ENCODE measurements at regions not wholly inside any gene's neighbourhood (a gene's known extent, or its start where the extent isn't known, plus 50 kb on each side); places are given as distances from the start of the nearest gene placed in this dataset.
"Not testable (repeated sequence)": the region's sequence is repeated elsewhere in the genome, so short reads cannot be mapped to it uniquely, and the experiment has no call there.

GRCh38 chr19:27744926-27745768, 1467.8 kb downstream of the UQCRFS1 start:
- no peak for DNase-seq

DNA sequence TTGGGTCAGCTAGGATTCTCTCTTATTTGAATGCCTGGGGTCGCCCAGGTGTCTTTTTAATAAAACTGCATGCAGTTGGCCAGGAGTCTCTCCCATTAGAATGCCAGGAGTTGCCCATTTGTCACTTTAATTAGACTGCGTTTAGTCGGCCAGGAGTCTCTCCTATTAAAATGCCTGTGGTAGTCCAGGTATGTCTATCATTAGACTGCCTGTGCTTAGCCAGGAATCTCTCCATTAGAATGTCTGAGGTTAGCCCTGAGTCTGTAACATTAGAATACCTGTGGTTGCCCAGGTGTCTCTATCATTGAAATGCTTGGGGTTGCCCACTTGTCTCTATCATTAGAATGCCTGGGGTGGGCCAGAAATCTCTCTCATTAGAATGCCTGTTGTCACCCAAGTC, 1470.9 kb downstream of the UQCRFS1 start:
- DNase-seq, result no peak

GRCh38 chr19:27741236-27741635, 1471.7 kb downstream of the UQCRFS1 start:
- DNase-seq, result no peak

GRCh38 chr19:27740396-27740795, 1472.6 kb downstream of the UQCRFS1 start:
- no peak for DNase-seq

DNA sequence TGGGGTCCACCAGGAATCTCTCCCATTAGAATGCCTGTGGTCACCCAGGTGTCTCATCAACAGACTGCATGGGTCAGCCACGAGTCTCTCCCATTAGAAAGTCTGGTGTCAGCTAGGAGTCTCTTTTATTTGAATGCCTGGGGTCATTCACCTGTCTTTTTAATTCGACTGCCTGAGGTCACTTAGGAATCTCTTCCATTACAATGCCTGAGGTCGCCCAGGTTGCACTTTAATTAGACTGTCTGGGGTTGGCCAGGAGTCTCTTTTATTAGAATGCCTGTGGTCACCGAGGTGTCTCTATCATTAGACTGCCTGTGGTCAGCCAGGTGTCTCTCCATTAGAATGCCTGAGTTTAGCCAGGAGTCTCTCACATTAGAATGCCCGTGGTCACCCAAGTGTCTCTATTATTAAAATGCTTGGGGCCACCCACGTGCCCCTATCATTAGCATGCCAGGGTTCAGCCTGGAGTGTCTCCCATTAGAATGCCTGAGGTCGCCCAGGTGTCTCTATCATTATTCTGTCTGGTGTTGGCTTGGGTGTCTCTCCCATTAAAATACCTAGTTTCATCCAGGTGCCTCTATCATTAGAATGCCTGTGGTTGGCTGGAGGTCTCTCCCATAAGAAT, 1474.3 kb downstream of the UQCRFS1 start:
- DNase-seq, result no peak

DNA sequence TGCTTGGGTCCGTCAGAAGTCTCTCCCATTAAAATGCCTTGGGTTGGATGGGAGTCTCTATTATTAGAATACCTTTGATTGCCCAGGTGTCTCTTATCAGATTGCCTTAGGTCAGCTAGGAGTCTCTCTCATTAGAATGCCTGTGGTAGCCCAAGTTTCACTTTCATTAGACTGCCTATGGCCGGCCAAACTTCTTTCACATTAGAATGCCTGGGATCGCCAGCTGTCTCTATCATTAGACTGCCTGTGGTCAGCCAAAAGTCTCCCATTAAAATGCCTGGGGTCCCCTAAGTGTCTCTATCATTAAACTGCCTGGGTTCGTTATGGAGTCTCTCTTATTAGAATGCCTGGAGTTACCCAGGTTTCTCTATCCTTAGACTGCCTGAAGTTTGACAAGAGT, 1476.7 kb downstream of the UQCRFS1 start:
- DNase-seq, result no peak

DNA sequence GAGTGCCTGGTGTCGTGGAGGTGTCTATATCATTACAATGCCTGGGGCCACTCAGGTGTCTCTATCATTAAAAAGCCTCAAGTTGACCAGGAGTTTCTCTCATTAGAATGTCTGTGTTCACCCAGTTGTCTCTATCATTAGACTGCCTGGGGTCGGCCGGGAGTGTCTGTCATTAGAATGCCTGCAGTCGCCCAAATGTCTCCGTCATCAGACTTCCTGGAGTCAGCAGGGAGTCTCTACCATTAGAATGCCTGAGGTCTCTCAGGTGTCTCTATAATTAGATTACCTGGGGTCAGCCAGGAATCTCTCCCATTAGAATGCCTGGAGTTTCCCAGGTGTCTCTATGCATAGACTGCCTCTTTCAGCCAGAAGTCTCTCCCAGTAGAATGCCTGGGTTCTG, 1477.6 kb downstream of the UQCRFS1 start:
- DNase-seq, result no peak

GRCh38 chr19:27734496-27735220, 1478.3 kb downstream of the UQCRFS1 start:
- no peak for DNase-seq

DNA sequence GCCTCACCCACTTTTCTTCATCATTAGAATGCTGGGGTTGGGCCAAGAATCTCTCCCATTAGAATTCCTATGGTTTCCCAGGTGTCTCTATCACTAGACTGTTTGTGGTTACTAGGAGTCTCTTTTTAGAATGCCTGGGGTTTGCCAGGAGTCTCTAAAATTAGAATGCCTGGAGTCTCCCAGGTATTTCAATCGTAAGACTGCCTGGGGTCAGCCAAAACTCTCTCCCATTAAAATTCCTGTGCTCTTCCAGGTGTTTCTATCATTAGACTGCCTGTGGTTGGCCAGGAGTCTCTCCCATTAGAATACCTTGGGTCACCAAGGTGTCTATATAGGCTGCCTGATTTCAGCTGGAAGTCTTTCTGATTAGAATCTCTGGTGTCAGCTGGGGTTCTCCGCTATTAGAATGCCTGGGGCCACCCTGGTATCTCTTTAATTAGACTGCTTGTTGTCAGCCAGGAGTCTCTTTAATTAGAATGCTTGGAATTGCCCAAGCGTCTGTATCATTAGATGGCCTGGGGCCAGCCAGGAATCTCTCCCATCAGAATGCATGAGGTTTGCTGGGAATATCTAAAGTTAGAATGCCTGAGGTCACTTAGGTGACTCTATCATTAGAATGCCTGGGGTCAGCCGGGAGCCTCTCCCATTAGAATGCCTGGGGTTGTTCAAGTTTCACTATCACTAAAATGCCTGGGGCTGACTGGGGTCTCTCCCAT, 1479.2 kb downstream of the UQCRFS1 start:
- no peak for DNase-seq

DNA sequence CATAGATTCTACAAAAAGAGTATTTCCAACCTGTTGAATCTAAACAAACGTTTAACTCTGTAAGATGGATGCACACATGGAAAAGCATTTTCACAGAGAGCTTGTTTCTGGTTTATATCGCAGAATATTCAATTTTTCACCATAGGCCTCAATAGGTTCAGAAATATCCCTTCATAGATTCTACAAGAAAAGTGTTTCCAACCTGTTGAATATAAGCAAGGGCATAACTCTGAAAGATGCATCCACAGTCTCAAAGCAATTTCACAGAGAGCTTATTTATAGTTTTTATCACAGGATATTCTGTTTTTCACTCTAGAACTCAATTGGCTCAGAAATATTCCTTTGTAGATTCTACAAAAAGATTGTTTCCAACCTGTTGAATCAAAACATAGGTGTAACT, 1483.6 kb downstream of the UQCRFS1 start:
- DNase-seq, result no peak

GRCh38 chr19:27722625-27723024, 1490.3 kb downstream of the UQCRFS1 start:
- DNase-seq, result no peak

DNA sequence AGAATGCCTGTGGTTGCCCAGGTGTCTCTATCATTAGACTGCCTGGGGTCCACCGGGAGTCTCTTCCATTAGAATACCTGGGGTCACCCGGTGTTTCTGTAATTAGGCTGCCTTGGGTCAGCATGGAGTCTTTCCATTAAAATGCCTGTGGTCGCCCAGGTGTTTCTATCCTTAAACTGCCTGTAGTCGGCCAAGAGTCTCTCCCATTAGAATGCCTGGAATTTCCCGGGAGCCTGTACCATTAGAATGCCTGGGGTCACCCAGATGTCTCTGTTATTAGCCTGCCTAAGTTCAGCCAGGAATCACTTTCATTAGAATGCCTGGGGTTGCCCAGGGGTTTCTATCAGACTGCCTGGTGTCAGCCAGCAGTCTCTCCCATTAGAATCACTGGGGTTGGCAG, 1492.8 kb downstream of the UQCRFS1 start:
- DNase-seq, result no peak

DNA sequence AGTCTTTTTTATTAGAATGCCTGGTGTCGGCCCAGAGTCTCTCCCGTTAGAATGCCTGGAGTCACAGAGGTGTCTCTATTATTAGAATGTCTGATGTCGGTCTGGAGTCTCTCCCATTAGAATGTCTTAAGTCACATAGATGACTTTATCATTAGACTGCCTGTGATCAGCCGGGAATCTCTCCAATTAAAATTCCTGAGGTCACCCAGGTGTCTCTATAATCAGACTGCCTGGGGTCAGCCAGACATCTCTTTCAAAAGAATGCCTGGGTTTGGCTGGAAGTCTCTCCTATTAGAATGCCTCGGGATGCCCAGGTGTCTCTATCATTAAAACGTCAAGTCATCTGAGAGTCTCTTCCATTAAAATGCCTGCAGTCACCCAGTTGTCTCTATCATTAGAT, 1493.9 kb downstream of the UQCRFS1 start:
- no peak for DNase-seq

DNA sequence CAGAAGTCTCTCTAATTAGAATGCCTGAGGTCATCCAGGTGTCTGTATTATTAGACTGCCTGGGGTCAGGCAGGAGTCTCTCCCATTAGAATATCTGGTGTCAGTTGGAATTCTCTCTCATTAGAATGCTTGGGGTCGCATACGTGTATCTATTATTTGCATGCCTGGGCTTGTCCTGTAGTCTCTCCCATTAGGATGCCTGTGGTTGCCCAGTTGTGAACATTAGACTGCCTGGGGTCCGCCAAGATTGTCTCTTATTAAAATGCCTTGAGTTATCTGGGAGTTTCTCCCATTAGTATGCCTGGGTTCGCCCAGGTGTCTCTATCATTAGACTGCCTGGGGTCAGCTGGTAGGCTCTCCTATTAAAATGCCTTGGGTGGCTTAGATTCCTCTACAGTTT, 1494.7 kb downstream of the UQCRFS1 start:
- no peak for DNase-seq

DNA sequence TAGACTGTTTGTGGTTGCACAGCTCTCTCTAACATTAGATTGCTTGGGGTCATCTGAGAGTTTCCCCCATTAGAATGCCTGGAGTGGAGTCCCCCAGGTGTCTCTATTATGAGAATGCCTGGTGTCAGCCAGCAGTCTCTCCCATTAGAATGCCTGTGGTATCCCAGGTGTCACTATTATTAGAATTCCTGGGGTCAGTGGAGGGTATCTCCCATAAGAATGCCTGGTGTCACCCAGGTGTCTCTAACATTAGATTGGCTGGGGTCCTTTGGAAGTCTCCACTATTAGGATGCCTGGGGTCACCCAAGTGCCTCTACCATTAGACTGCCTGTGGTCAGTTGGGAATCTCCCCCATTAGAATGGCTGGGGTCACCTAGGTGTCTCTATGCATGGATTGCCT, 1495.1 kb downstream of the UQCRFS1 start:
- no peak for DNase-seq

DNA sequence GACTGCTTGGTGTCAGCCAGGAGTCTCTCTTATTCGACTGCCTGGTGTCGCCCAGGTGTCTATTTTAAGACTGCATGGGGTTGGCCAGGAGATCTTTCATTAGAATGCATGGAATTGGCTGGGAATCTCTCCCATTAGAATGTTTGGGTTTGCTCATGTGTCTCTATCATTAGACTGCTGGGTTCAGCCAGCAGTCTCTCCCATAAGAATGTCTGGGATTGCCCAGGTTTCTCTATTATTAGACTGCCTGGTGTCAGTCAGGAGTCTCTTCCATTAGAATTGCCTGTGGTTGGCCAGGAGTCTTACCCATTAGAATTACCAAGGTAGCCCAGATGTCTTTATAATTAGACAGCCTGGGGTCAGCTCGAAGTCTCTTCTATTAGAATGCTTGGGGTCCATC, 1496.0 kb downstream of the UQCRFS1 start:
- no peak for DNase-seq

- DNase-seq, result no peak
Observed at GRCh38 chr19:27714857-27715256, 1498.1 kb downstream of the UQCRFS1 start.

- no peak for DNase-seq
Observed at GRCh38 chr19:27709496-27709895, 1503.5 kb downstream of the UQCRFS1 start.

DNA sequence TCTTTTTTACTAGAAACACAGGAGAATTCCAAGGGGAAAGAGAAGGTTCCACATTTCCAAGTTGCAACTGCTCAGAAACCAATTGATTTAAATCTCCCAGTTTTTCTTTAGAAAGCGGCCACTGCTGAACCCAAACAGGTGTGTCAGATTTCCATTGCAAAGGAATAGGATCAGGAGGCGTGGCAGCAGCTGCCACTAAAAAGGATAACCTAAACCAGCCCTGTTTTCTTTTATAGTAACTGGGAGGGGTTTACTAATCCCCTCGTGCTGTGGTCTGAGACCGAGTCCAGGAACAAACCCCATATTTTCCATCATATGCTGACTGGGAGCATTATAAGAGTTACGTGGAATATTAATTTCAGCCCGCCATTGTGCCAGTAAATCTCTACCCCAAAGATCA, 1504.0 kb downstream of the UQCRFS1 start:
- not testable (repeated sequence) for DNase-seq

- not testable (repeated sequence) for DNase-seq
Observed at GRCh38 chr19:27707026-27707425, 1505.9 kb downstream of the UQCRFS1 start.

GRCh38 chr19:27705896-27706295, 1507.1 kb downstream of the UQCRFS1 start:
- DNase-seq, result no peak

- DNase-seq, result no peak
Observed at GRCh38 chr19:27694361-27695055, 1518.4 kb downstream of the UQCRFS1 start.

- DNase-seq, result no peak
Observed at GRCh38 chr19:27691991-27692390, 1521.0 kb downstream of the UQCRFS1 start.
